ENCODE measurements at regions not wholly inside any gene's neighbourhood (a gene's known extent, or its start where the extent isn't known, plus 50 kb on each side); places are given as distances from the start of the nearest gene placed in this dataset.
A peak's percentile ranks its signal among the peaks of the same experiment; 100 is the strongest.

- ChIA-PET POLR2A (ENCODE audit: low non-redundant PET) (no interaction called here), CTCF (interaction anchor here (0.5 to 1.0 kb wide), 3 partner anchors 22 to 126 kb away, joined by 3 to 4 read pairs (median 3); no protein-coding TSS in a partner anchor)
These were observed 96.1 kb upstream of the CTSC start for GRCh38 chr11:88433536-88434230.

DNA sequence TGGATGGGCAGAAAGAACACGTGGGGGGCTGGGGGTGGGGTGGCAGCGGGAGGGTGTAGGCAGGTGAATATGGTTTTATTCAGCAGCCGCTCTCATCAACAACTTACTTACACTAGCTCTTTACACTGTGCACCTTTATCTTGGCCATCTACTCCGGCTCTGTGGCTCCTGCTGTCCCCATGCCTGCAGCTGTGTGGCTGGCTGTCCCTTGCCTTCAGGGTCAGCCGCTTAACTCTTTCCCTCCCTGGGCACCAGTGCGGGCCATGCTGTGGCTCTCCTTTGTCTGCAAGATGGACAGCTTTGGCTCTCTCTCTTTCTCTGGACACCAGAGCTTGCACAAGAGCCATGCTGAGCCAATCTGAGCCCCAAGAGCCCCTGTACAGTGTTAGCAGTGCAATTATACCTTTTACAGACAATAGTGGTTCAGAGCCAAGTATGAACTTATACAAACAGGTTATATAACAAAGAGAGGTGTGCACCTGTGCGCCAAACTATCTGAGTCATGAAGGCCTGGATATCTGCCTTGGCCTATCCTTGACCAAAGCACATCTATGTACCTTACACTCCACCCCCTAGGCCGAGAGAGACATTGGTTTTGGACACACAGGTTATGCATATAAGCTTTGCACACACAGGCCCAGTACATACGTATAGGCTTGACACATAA lies 94.3 kb upstream of the CTSC start:
- CTCF ChIA-PET = interaction anchor here (0.6 to 0.7 kb wide), 2 partner anchors 104 to 112 kb away, joined by 3 to 4 read pairs; no protein-coding TSS in a partner anchor
- TF ChIP-seq, protein P1, sequence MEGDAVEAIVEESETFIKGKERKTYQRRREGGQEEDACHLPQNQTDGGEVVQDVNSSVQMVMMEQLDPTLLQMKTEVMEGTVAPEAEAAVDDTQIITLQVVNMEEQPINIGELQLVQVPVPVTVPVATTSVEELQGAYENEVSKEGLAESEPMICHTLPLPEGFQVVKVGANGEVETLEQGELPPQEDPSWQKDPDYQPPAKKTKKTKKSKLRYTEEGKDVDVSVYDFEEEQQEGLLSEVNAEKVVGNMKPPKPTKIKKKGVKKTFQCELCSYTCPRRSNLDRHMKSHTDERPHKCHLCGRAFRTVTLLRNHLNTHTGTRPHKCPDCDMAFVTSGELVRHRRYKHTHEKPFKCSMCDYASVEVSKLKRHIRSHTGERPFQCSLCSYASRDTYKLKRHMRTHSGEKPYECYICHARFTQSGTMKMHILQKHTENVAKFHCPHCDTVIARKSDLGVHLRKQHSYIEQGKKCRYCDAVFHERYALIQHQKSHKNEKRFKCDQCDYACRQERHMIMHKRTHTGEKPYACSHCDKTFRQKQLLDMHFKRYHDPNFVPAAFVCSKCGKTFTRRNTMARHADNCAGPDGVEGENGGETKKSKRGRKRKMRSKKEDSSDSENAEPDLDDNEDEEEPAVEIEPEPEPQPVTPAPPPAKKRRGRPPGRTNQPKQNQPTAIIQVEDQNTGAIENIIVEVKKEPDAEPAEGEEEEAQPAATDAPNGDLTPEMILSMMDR (conservative IDR thresholded peaks at IDR 0.05; ENCODE audit: low read depth) = no peak
- POLR2A ChIA-PET (ENCODE audit: low non-redundant PET) = no interaction called here
- 0 out of 2 replicates have a peak overlapping the region, but pooled peaks have one; percentile 16 for H3K27ac ChIP-seq
- DNase-seq (ENCODE audit: low spot score) = no peak

More at GRCh38 chr11:88433536-88434230, 96.1 kb upstream of the CTSC start:
- DNase-seq (ENCODE audit: low spot score) = no peak
- TF ChIP-seq, protein P1 (conservative IDR thresholded peaks at IDR 0.05; ENCODE audit: low read depth) = no peak
- H3K27ac ChIP-seq = no peak overlapping the region

GRCh38 chr11:88428959-88429358 lies 91.4 kb upstream of the CTSC start:
- TF ChIP-seq, protein P1 (conservative IDR thresholded peaks at IDR 0.05; ENCODE audit: low read depth) = no peak

GRCh38 chr11:88427719-88428118 lies 90.2 kb upstream of the CTSC start:
- TF ChIP-seq, protein P1 (conservative IDR thresholded peaks at IDR 0.05; ENCODE audit: low read depth) = no peak
- POLR2A ChIA-PET (ENCODE audit: low non-redundant PET) = no interaction called here

More at GRCh38 chr11:88428959-88429358, 91.4 kb upstream of the CTSC start:
- no peak for DNase-seq (ENCODE audit: low spot score)
- ChIA-PET CTCF (no interaction called here), POLR2A (ENCODE audit: low non-redundant PET) (interaction anchor here (1.3 kb wide), 1 partner anchor 91 kb away, joined by 3 read pairs; the partner anchor contains the start of gene CTSC)
- no peak overlapping the region for H3K27ac ChIP-seq

GRCh38 chr11:88424881-88425280 lies 87.3 kb upstream of the CTSC start:
- ChIA-PET POLR2A (ENCODE audit: low non-redundant PET) (no interaction called here), CTCF (interaction anchor here (0.6 kb wide), 1 partner anchor 147 kb away, joined by 3 read pairs; no protein-coding TSS in a partner anchor)
- H3K27ac ChIP-seq = no peak overlapping the region
- TF ChIP-seq, protein P1 (conservative IDR thresholded peaks at IDR 0.05; ENCODE audit: low read depth) = no peak
- no peak for DNase-seq (ENCODE audit: low spot score)

More at GRCh38 chr11:88427719-88428118, 90.2 kb upstream of the CTSC start:
- no peak overlapping the region for H3K27ac ChIP-seq
- CTCF ChIA-PET = no interaction called here
- DNase-seq (ENCODE audit: low spot score) = no peak

GRCh38 chr11:88421530-88421929 lies 84.0 kb upstream of the CTSC start:
- CTCF ChIA-PET = interaction anchor here (0.6 to 0.9 kb wide), 2 partner anchors 16 to 1813 kb away, joined by 3 read pairs; no protein-coding TSS in a partner anchor

More at GRCh38 chr11:88421530-88421929, 84.0 kb upstream of the CTSC start:
- POLR2A ChIA-PET (ENCODE audit: low non-redundant PET) = no interaction called here
- H3K27ac ChIP-seq = no peak overlapping the region
- TF ChIP-seq, protein P1 (conservative IDR thresholded peaks at IDR 0.05; ENCODE audit: low read depth) = no peak
- peak; percentile 41 for DNase-seq (ENCODE audit: low spot score)

Measured in RWPE1 (cell line).